BJ (cell line): ENCODE measurements at regions not wholly inside any gene's neighbourhood (a gene's known extent, or its start where the extent isn't known, plus 50 kb on each side); places are given as distances from the start of the nearest gene placed in this dataset.
"Not testable (repeated sequence)": the region's sequence is repeated elsewhere in the genome, so short reads cannot be mapped to it uniquely, and the experiment has no call there.

ENCODE experiments used
- CTCF ChIA-PET: fragments of 350-600 bp; formaldehyde crosslinking; extraction: SDS; loops from one replicate; lab custom pipeline; 2021; ENCODE audit warnings: antibody characterized with exemption, inconsistent platforms; lab: Yijun Ruan, JAX
- POLR2A ChIA-PET: fragments of 300-600 bp; sonication (Branson Sonifier 250); formaldehyde crosslinking; extraction: SDS; loops from one replicate; lab custom pipeline; 2021; ENCODE audit warnings: antibody characterized with exemption; lab: Charles Lee
- DNase-seq: peaks from one replicate; pipeline ENCODE4 v3.0.0-alpha.2; 2011; ENCODE audit warnings: low read depth
- H3K27me3 ChIP-seq: 2 replicates; pipeline ENCODE4 v1.6.0; 2011; ENCODE audit warnings: low read length; ENCODE audit not compliant: control insufficient read depth, insufficient read depth
- H3K36me3 ChIP-seq: 2 replicates; pipeline ENCODE4 v1.5.1; 2011; ENCODE audit warnings: low read length; ENCODE audit not compliant: control insufficient read depth, insufficient read depth
- H3K4me3 ChIP-seq: 2 replicates; pipeline ENCODE4 v1.5.1; 2011; ENCODE audit warnings: low read depth, mild to moderate bottlenecking, control low read depth, low read length
- CTCF ChIP-seq: IDR thresholded peaks from 2 replicates; pipeline ENCODE4 v1.5.1; 2011; ENCODE audit warnings: low read depth, mild to moderate bottlenecking, control low read depth, inconsistent platforms, low read length, moderate library complexity; ENCODE audit not compliant: insufficient read depth

DNA sequence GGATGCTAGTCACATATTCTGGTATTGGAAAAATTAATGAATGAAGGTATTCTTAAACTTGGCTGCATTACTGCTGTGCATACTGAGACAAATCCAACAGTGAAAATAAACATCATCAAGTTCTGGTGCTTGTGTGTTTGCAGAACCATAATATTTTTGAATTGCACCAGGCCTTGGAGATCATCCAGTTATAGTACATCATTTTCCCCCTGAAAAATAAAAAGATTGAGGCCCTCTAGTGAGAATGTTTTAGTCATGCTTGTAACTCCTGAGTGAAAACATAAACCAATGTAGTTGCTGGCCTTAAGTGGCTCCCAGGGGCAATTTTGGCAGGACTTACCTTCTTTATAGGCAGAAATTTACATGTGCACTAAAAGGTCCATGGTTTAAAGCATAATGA lies 218.8 kb upstream of the TMEM229A start:
- no peak for TF ChIP-seq CTCF
- ChIA-PET CTCF (no interaction called here), POLR2A (no interaction called here)
- Histone ChIP-seq H3K4me3 (no peak overlapping the region), H3K27me3 (no peaks in the 10 kb centered on the region), H3K36me3 (no peaks in the 10 kb centered on the region)
- no peak for DNase-seq

DNA sequence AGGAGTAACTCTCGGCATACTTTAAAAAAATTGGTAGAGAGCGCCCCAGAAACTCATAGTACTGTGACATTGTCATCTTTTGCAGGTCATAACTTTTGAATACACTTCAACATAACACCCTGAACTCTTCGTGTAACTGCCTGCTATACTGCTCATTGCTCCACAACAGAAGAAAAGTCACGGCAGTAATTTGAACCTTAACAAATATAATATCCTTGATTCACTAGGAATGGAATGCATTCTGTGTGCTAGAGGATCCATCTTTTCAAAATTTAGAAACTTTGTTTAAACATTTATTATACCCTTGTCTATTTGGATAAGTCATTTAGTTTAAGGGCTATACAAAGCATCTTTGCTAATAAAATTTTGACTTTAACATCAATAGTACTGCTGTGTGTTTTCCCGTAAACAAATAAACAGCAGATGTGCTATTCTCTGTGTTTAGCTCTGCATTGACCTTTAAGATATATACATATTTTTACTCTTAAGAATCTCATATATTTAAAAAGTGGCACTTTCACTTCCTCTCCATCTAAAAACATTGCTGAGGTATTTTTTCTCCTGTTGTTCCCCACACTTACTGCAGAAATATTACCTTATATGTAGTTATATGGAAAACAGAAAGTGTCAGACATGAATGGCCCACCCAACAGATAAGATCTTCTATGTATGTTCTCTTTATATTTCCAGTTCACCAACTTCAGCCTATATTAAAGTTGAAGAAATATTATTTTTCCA lies 217.6 kb upstream of the TMEM229A start:
- no peak for DNase-seq
- Histone ChIP-seq H3K4me3 (no peak overlapping the region), H3K36me3 (no peaks in the 10 kb centered on the region), H3K27me3 (no peaks in the 10 kb centered on the region)
- TF ChIP-seq CTCF: no peak
- ChIA-PET POLR2A (no interaction called here), CTCF (interaction anchor here (0.7 kb wide), 1 partner anchor 104 kb away, joined by 3 read pairs; no protein-coding TSS in a partner anchor)

DNA sequence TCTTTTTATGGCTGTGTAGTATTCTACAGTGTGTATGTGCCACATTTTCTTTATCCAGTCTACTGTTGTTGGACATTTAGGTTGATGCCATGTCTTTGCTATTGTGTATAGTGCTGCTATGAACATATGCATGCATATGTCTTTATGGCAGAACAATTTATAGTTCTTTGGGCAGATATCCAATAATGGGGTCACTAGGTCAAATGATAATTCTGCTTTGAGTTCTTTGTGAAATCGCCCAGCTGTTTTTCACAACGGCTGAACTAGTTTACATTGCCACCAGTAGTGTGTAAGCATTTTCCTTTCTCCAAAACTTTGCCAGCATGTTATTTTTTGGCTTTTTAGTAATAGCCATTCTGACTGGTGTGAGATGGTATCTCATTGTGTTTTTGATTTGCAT lies 214.8 kb upstream of the TMEM229A start:
- POLR2A ChIA-PET: no interaction called here
- CTCF ChIA-PET: no interaction called here
- DNase-seq: no peak

DNA sequence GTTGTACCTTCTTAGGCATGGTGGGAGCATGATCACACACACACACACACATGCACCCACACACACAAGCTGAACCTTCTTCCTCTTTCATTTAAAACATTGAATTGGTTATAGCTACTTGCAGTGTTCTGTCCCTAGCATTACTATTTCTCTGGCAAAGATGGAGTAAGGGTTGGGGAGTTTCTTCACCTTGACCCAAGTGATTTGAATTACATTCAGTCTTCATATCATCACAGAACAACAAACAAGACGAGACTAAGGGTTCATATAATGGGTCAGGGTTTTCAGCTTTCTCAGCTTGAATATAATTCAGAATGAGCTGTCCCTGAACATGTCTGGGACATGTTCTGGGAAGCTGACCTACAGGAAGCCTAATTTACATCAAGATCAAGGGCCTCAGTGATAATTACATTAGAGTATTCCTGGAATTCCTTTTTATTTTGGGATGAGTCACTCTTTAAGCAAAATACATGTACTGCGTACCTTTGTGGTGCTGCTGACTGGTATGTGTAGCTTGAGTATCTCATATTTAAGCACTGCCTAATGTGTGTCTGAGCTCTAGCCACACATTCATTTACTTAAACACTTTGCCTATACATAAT lies 213.5 kb upstream of the TMEM229A start:
- H3K27me3 ChIP-seq: no peaks in the 10 kb centered on the region
- no peak for DNase-seq
- H3K4me3 ChIP-seq: no peak overlapping the region
- CTCF ChIA-PET: no interaction called here
- TF ChIP-seq CTCF: no peak
- POLR2A ChIA-PET: no interaction called here
- no peaks in the 10 kb centered on the region for H3K36me3 ChIP-seq

More for the DNA sequence above, 214.8 kb upstream of the TMEM229A start:
- no peak for TF ChIP-seq CTCF
- Histone ChIP-seq H3K4me3 (no peak overlapping the region), H3K27me3 (no peaks in the 10 kb centered on the region), H3K36me3 (no peaks in the 10 kb centered on the region)

DNA sequence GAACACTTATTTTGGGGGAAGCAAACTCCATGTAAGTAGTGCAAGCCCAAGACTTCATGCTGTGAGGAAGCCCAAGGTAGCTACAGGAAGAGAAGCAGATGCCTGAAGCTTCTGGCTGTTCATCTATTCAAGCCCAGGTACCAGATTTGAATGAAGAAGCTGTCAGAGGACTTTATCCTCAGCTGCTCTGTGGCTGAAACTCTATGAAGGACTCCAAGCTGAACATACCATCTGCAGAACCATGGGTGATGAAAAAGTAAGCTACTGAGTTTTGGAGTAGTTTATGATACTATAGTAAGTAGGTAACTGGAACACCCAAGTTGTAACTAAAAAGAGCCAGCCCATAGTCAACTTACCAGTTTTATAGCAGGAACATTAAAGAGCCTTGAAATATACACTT lies 211.6 kb upstream of the TMEM229A start:
- H3K36me3 ChIP-seq, H3K27me3 ChIP-seq, DNase-seq, CTCF ChIA-PET, POLR2A ChIA-PET, H3K4me3 ChIP-seq: not testable (repeated sequence)
